B cell (primary cell): ENCODE measurements at regions not wholly inside any gene's neighbourhood (a gene's known extent, or its start where the extent isn't known, plus 50 kb on each side); places are given as distances from the start of the nearest gene placed in this dataset.

ENCODE experiments used
- ATAC-seq: fragments of 200-7000 bp; cut with Tn5 transposase; one replicate; pipeline ENCODE4 v1.10.0; 2021; ENCODE audit warnings: low read depth, mild to moderate bottlenecking, moderate number of reproducible peaks, moderate library complexity
- CTCF ChIA-PET: fragments of 350-600 bp; sonication (Branson Sonifier 250); formaldehyde crosslinking; loops from one replicate; lab custom pipeline; 2021; ENCODE audit warnings: antibody characterized with exemption, inconsistent platforms; lab: Charles Lee
- POLR2A ChIA-PET: fragments of 350-600 bp; sonication (Branson Sonifier 250); formaldehyde crosslinking; loops from one replicate; lab custom pipeline; 2021; ENCODE audit warnings: antibody characterized with exemption; lab: Charles Lee
- DNase-seq: peaks from one replicate; pipeline ENCODE4 v3.0.0; 2013
- H2AFZ ChIP-seq: 2 replicates; pipeline ENCODE4 v1.6.1; 2012; ENCODE audit warnings: mild to moderate bottlenecking, low read depth, low read length; ENCODE audit not compliant: insufficient read depth, poor library complexity, severe bottlenecking
- H3K27ac ChIP-seq, 2 donors: 1 replicate in 1 of 2; 2 replicates in 1 of 2; pipeline ENCODE4 v1.5.1; 2012 to 2013; ENCODE audit warnings: low read length in 2 of 2, mild to moderate bottlenecking in 2 of 2, moderate library complexity in 1 of 2
- H3K27me3 ChIP-seq, 4 experiments: fragments of 200-600 bp in 1 of 4; sonication (generic) in 1 of 4; replicated peaks in 1 of 4; 1 replicate in 2 of 4; 2 replicates in 2 of 4; pipeline versions ENCODE4 v1.6.1 to v1.7.0; 2013 to 2016; ENCODE audit warnings: low read length in 3 of 4, mild to moderate bottlenecking in 2 of 4, mixed read lengths in 1 of 4, moderate library complexity in 1 of 4; ENCODE audit not compliant: insufficient read depth in 4 of 4, control insufficient read depth in 3 of 4; ENCODE audit errors: control extremely low read depth in 1 of 4
- H3K36me3 ChIP-seq, 2 experiments: replicated peaks in 1 of 2; 1 replicate in 1 of 2; 2 replicates in 1 of 2; pipeline versions ENCODE4 v1.6.1 to v1.7.1; 2013; ENCODE audit warnings: low read length in 1 of 2; ENCODE audit not compliant: insufficient read depth in 2 of 2, control insufficient read depth in 1 of 2; ENCODE audit errors: control extremely low read depth in 1 of 2, extremely low read depth in 1 of 2
- H3K4me1 ChIP-seq, 2 donors: fragments of 200-600 bp in 1 of 2; sonication (generic) in 1 of 2; 1 replicate in 1 of 2; 2 replicates in 1 of 2; pipeline versions ENCODE4 v1.5.1 to v1.6.1; 2013 to 2017; ENCODE audit warnings: low read length in 2 of 2; ENCODE audit not compliant: control insufficient read depth in 2 of 2, insufficient read depth in 2 of 2
- H3K4me2 ChIP-seq: replicated peaks from 2 replicates; pipeline ENCODE3; 2012; ENCODE audit warnings: mild to moderate bottlenecking, low read depth, low read length; ENCODE audit not compliant: poor library complexity, severe bottlenecking
- H3K4me3 ChIP-seq, 5 experiments: fragments of 200-600 bp in 1 of 5; sonication (generic) in 1 of 5; 1 replicate in 3 of 5; 2 replicates in 2 of 5; pipeline versions ENCODE4 v1.5.1 to v1.7.0; 2011 to 2016; ENCODE audit warnings: low read length in 4 of 5, mild to moderate bottlenecking in 4 of 5, low read depth in 2 of 5, control low read depth in 1 of 5, moderate library complexity in 1 of 5; ENCODE audit not compliant: insufficient read depth in 1 of 5; ENCODE audit errors: control extremely low read depth in 1 of 5, extremely low read depth in 1 of 5
- H3K79me2 ChIP-seq: fragments of 200-600 bp; sonication (generic); one replicate; pipeline ENCODE4 v1.6.0; 2016; ENCODE audit warnings: low read length; ENCODE audit not compliant: control insufficient read depth, insufficient read depth
- H3K9ac ChIP-seq: fragments of 200-600 bp; sonication (generic); 2 replicates; pipeline ENCODE4 v1.6.1; 2017; ENCODE audit warnings: mild to moderate bottlenecking, low read length, moderate library complexity
- H3K9me3 ChIP-seq, 3 donors: one replicate each; pipeline versions ENCODE4 v1.6.1 to v1.7.1; 2013; ENCODE audit warnings: low read length in 2 of 3; ENCODE audit not compliant: control insufficient read depth in 2 of 3, insufficient read depth in 1 of 3; ENCODE audit errors: control extremely low read depth in 1 of 3
- H4K20me1 ChIP-seq: 2 replicates; pipeline ENCODE4 v1.6.0; 2012; ENCODE audit warnings: mild to moderate bottlenecking, low read length; ENCODE audit not compliant: insufficient read depth, control insufficient read depth, poor library complexity, severe bottlenecking
- H3K27ac Mint-ChIP-seq: one replicate; pipeline ENCODE4 v1.8.0; 2021; ENCODE audit warnings: mixed read lengths
- H3K27me3 Mint-ChIP-seq: one replicate; pipeline ENCODE4 v1.8.0; 2021; ENCODE audit warnings: mixed read lengths
- H3K4me1 Mint-ChIP-seq: one replicate; pipeline ENCODE4 v1.8.0; 2021; ENCODE audit warnings: mixed read lengths
- H3K4me3 Mint-ChIP-seq: one replicate; pipeline ENCODE4 v1.8.0; 2021; ENCODE audit warnings: mixed read lengths
- H3K9me3 Mint-ChIP-seq: one replicate; pipeline ENCODE4 v1.8.0; 2022; ENCODE audit warnings: mixed read lengths; ENCODE audit not compliant: insufficient read depth
- CTCF ChIP-seq: fragments of 200-600 bp; IDR thresholded peaks from one replicate; pipeline ENCODE4 v1.8.0; 2022; ENCODE audit warnings: antibody characterized with exemption, mild to moderate bottlenecking
- EZH2 ChIP-seq: IDR thresholded peaks from 2 replicates; pipeline ENCODE4 v1.6.1; 2012; ENCODE audit warnings: borderline replicate concordance, low read depth, mild to moderate bottlenecking, moderate library complexity, low read length; ENCODE audit not compliant: insufficient read depth, poor library complexity, severe bottlenecking
- WGBS: methylation state at CpG from one replicate; pipeline ENCODE4 v1.1.5; 2013; ENCODE audit warnings: missing lambda C conversion rate; ENCODE audit not compliant: insufficient coverage; 5-methylcytosine and 5-hydroxymethylcytosine counted together
- intact Hi-C: fragments of 100-400 bp; cut with micrococcal nuclease; formaldehyde crosslinking; loops from one replicate; pipeline ENCODE4 v1.10.0; 2022

DNA sequence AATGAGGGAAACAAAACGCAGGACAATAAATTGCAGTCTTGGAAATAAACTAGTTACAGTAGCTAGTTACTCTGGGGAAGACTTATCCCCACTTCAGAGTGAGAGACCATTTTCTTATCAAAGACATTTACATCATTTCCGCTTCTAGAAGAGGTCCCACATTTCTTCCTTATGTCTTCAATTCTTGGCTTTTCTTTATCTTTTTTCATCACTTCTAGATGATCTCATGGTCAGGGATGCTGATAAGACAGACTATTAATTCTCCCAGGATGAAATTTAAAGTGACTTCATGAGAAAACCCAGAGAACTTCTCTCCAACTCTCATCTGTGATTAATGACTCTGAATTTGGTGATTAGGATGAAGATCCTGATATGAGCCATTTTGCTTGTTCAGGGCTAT, 229.1 kb downstream of the MTRR start:
- H3K4me3 Mint-ChIP-seq, result no peak overlapping the region

GRCh38 chr5:8102714-8103113, 233.8 kb downstream of the MTRR start:
- no peak overlapping the region for H3K4me2 ChIP-seq
- H3K27ac ChIP-seq, result no peak overlapping the region
- H2AFZ ChIP-seq, result peak overlapping the region; percentile 15
- H3K4me1 ChIP-seq, result no peaks in the 10 kb centered on the region
- intact Hi-C loops, result no loop called here
- ChIA-PET POLR2A (no interaction called here), CTCF (no interaction called here)
- H3K4me3 Mint-ChIP-seq, result no peak overlapping the region
- TF ChIP-seq CTCF (no peak), EZH2 (no peak)
- no peaks in the 10 kb centered on the region for H3K27me3 ChIP-seq
- no peaks in the 10 kb centered on the region for H3K27me3 Mint-ChIP-seq
- no peaks in the 10 kb centered on the region for H3K9me3 Mint-ChIP-seq
- H3K4me1 Mint-ChIP-seq, result peaks cover 2% of the 10 kb centered on the region
- no peak overlapping the region for H3K9ac ChIP-seq
- no peaks in the 10 kb centered on the region for H3K36me3 ChIP-seq
- no peaks in the 10 kb centered on the region for H3K9me3 ChIP-seq
- DNase-seq, result no peak
- no peak overlapping the region for H3K4me3 ChIP-seq
- H3K27ac Mint-ChIP-seq, result no peak overlapping the region
- H3K79me2 ChIP-seq, result no peaks in the 10 kb centered on the region
- H4K20me1 ChIP-seq, result no peaks in the 10 kb centered on the region
- ATAC-seq, result no peak
- no CpG with 5 or more reads among the region's 1 CpG for WGBS

More for the DNA sequence above, 229.1 kb downstream of the MTRR start:
- Mint-ChIP-seq H3K27ac (no peak overlapping the region), H3K27me3 (no peaks in the 10 kb centered on the region), H3K4me1 (no peaks in the 10 kb centered on the region), H3K9me3 (peaks cover 2% of the 10 kb centered on the region)
- ATAC-seq, result no peak
- Histone ChIP-seq H3K4me1 (no peaks in the 10 kb centered on the region), H3K4me2 (no peak overlapping the region), H3K4me3 (no peak overlapping the region), H2AFZ (no peak overlapping the region), H3K27ac (no peak overlapping the region), H3K27me3 (no peaks in the 10 kb centered on the region), H3K36me3 (no peaks in the 10 kb centered on the region), H3K9me3 (no peaks in the 10 kb centered on the region), H3K9ac (no peak overlapping the region), H4K20me1 (no peaks in the 10 kb centered on the region), H3K79me2 (no peaks in the 10 kb centered on the region)
- ChIA-PET CTCF (no interaction called here), POLR2A (no interaction called here)
- no CpG with 5 or more reads among the region's 2 CpGs for WGBS
- intact Hi-C loops, result no loop called here
- TF ChIP-seq CTCF, result no peak
- no peak for TF ChIP-seq EZH2
- DNase-seq, result no peak
